GM23338 (cell line): ENCODE measurements at regions not wholly inside any gene's neighbourhood (a gene's known extent, or its start where the extent isn't known, plus 50 kb on each side); places are given as distances from the start of the nearest gene placed in this dataset.

Experiments used
- ATAC-seq: fragments of 200-7000 bp; cut with Tn5 transposase; 3 replicates; pipeline ENCODE4 v1.9.1; 2020
- DNase-seq: peaks from one replicate; pipeline ENCODE4 v3.0.0-alpha.2; 2015; ENCODE audit warnings: low spot score
- H2AFZ ChIP-seq: fragments of 200-600 bp; sonication (generic); 2 replicates; pipeline ENCODE4 v1.8.0; 2016; ENCODE audit warnings: antibody characterized with exemption, mild to moderate bottlenecking, moderate library complexity
- H3F3A ChIP-seq: fragments of 200-600 bp; sonication (generic); replicated peaks from 2 replicates; pipeline ENCODE4 v1.8.0; 2017; ENCODE audit warnings: antibody characterized with exemption, mixed run types, low read depth
- H3K27ac ChIP-seq: fragments of 200-600 bp; sonication (generic); 2 replicates; pipeline ENCODE4 v1.6.1; 2016; ENCODE audit warnings: low read depth
- H3K27me3 ChIP-seq: fragments of 200-600 bp; sonication (generic); 2 replicates; pipeline ENCODE4 v1.8.0; 2016; ENCODE audit warnings: mild to moderate bottlenecking, mixed run types, moderate library complexity; ENCODE audit not compliant: insufficient read depth
- H3K36me3 ChIP-seq: fragments of 200-600 bp; sonication (generic); 2 replicates; pipeline ENCODE4 v1.8.0; 2016; ENCODE audit warnings: mild to moderate bottlenecking; ENCODE audit not compliant: insufficient read depth
- H3K4me1 ChIP-seq: fragments of 200-600 bp; sonication (generic); 2 replicates; pipeline ENCODE4 v1.8.0; 2016; ENCODE audit warnings: mild to moderate bottlenecking, moderate library complexity; ENCODE audit not compliant: insufficient read depth
- H3K4me2 ChIP-seq: fragments of 200-600 bp; sonication (generic); 2 replicates; pipeline ENCODE4 v1.7.1; 2017; ENCODE audit warnings: mixed run types
- H3K4me3 ChIP-seq: fragments of 200-600 bp; sonication (generic); 2 replicates; pipeline ENCODE4 v1.6.1; 2016; ENCODE audit warnings: mixed run types
- H3K79me2 ChIP-seq: fragments of 200-600 bp; sonication (generic); replicated peaks from 2 replicates; pipeline ENCODE4 v1.8.0; 2017; ENCODE audit warnings: mild to moderate bottlenecking; ENCODE audit not compliant: insufficient read depth
- H3K9me2 ChIP-seq: fragments of 200-600 bp; sonication (generic); 2 replicates; pipeline ENCODE4 v1.8.0; 2017; ENCODE audit not compliant: insufficient read depth
- H4K20me1 ChIP-seq: fragments of 200-600 bp; sonication (generic); replicated peaks from 2 replicates; pipeline ENCODE4 v1.8.0; 2017; ENCODE audit warnings: mild to moderate bottlenecking; ENCODE audit not compliant: insufficient read depth
- H3K27ac Mint-ChIP-seq: 2 replicates; pipeline ENCODE4 v1.8.0; 2020; ENCODE audit warnings: inconsistent platforms, mild to moderate bottlenecking, moderate library complexity, mixed read lengths
- H3K27me3 Mint-ChIP-seq: 3 replicates; pipeline ENCODE4 v1.8.0; 2022; ENCODE audit warnings: low read depth, mild to moderate bottlenecking, moderate library complexity, mixed read lengths, inconsistent platforms; ENCODE audit not compliant: insufficient read depth, poor library complexity
- H3K36me3 Mint-ChIP-seq: 3 replicates; pipeline ENCODE4 v1.8.0; 2021; ENCODE audit warnings: low read depth, mild to moderate bottlenecking, inconsistent platforms, moderate library complexity, mixed read lengths
- H3K4me1 Mint-ChIP-seq: 3 replicates; pipeline ENCODE4 v1.8.0; 2020; ENCODE audit warnings: mild to moderate bottlenecking, inconsistent platforms, mixed read lengths
- H3K4me3 Mint-ChIP-seq: 3 replicates; pipeline ENCODE4 v1.8.0; 2021; ENCODE audit warnings: moderate library complexity, mild to moderate bottlenecking, inconsistent platforms, mixed read lengths
- H3K9me3 Mint-ChIP-seq: 3 replicates; pipeline ENCODE4 v1.8.0; 2020; ENCODE audit warnings: moderate library complexity, mild to moderate bottlenecking, inconsistent platforms, mixed read lengths
- CREB1 ChIP-seq: fragments of 250-450 bp; sonication (Bioruptor Pico); IDR thresholded peaks from 2 replicates; pipeline ENCODE4 v1.5.0; 2020; ENCODE audit warnings: low read depth, mild to moderate bottlenecking, moderate library complexity
- CTCF ChIP-seq, 2 experiments: fragments of 200-600 bp in 1 of 2; sonication (generic) in 1 of 2; conservative IDR thresholded peaks; 2 replicates each; pipeline versions ENCODE4 v1.5.1 to v1.6.1; 2016 to 2017; ENCODE audit warnings: antibody characterized with exemption in 2 of 2, low read depth in 2 of 2, mild to moderate bottlenecking in 2 of 2, moderate library complexity in 1 of 2
- EZH2 ChIP-seq: fragments of 200-600 bp; sonication (generic); IDR thresholded peaks from one replicate; pipeline ENCODE4 v1.8.0; 2017; ENCODE audit warnings: antibody characterized with exemption, mild to moderate bottlenecking, low read depth; ENCODE audit not compliant: unreplicated experiment
- EZH2phosphoT487 ChIP-seq: fragments of 200-600 bp; sonication (generic); IDR thresholded peaks from one replicate; pipeline ENCODE4 v1.8.1; 2018; ENCODE audit warnings: antibody characterized with exemption; ENCODE audit not compliant: unreplicated experiment
- JUNB ChIP-seq: IDR thresholded peaks from one replicate; pipeline ENCODE4 v1.6.1; 2016; ENCODE audit warnings: antibody characterized with exemption; ENCODE audit not compliant: unreplicated experiment
- POLR2AphosphoS5 ChIP-seq: IDR thresholded peaks from 2 replicates; pipeline ENCODE4 v1.6.1; 2016; ENCODE audit warnings: antibody characterized with exemption, low read depth
- STAT1 ChIP-seq: IDR thresholded peaks from one replicate; pipeline ENCODE4 v1.6.1; 2016; ENCODE audit warnings: antibody characterized with exemption; ENCODE audit not compliant: unreplicated experiment
- ZNF462 ChIP-seq: fragments of 250-450 bp; sonication (Bioruptor Pico); IDR thresholded peaks from 2 replicates; pipeline ENCODE4 v1.5.0; 2020; ENCODE audit warnings: mild to moderate bottlenecking, moderate library complexity

DNA sequence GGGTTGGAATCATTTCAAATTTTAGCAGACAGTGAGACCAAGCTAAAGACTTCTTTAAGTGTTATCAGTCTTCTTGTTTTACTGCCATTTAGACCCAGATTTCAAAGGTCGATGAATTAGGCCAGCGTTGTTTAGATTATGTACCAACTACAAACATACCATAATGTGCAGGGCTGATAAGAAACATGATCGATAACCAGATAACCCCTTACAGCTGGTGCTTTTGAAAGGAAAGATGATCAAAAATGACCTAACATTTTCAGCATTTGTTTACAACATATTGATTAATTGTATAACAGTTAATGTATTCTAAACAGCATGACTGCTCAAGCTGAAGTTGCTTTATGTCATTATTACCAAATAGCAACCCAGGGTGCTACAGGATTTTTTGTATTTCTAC, 400.4 kb upstream of the FAM241A start:
- TF ChIP-seq JUNB (no peak), STAT1 (no peak), EZH2phosphoT487 (no peak), CTCF (conservative IDR thresholded peaks at IDR 0.05; ENCODE audit: low read depth in 2 of 2) (no peak), CREB1 (CRISPR knock-in tag) (no peak), ZNF462 (CRISPR knock-in tag) (no peak), POLR2AphosphoS5 (no peak), EZH2 (no peak)
- Histone ChIP-seq H3K4me2 (no peak overlapping the region), H3K36me3 (no peaks in the 10 kb centered on the region), H3K4me3 (no peak overlapping the region), H3K4me1 (no peaks in the 10 kb centered on the region), H3K27me3 (no peaks in the 10 kb centered on the region), H3K9me2 (no peaks in the 10 kb centered on the region), H3F3A (no peaks in the 10 kb centered on the region), H3K79me2 (no peaks in the 10 kb centered on the region), H2AFZ (no peak overlapping the region), H4K20me1 (no peaks in the 10 kb centered on the region), H3K27ac (no peak overlapping the region)
- no peaks in the 10 kb centered on the region for H3K27me3 Mint-ChIP-seq
- no peak overlapping the region for H3K27ac Mint-ChIP-seq
- no peak for DNase-seq
- no peak overlapping the region for H3K4me3 Mint-ChIP-seq
- peaks cover 16% of the 10 kb centered on the region for H3K4me1 Mint-ChIP-seq
- no peaks in the 10 kb centered on the region for H3K36me3 Mint-ChIP-seq
- no peak for ATAC-seq
- no peaks in the 10 kb centered on the region for H3K9me3 Mint-ChIP-seq
